Breast epithelium (tissue), 4 donors: ENCODE measurements at regions not wholly inside any gene's neighbourhood (a gene's known extent, or its start where the extent isn't known, plus 50 kb on each side); places are given as distances from the start of the nearest gene placed in this dataset.

Source experiments
- DNase-seq, 2 donors: peaks; one replicate each; pipeline ENCODE4 v3.0.0-alpha.2; 2019; ENCODE audit warnings: low spot score in 2 of 2
- H3K27ac ChIP-seq, 2 donors: fragments of 200-600 bp; sonication (generic) in 1 of 2; one replicate each; pipeline ENCODE4 v1.5.1; 2016 to 2019; ENCODE audit warnings: mild to moderate bottlenecking in 1 of 2
- H3K27me3 ChIP-seq, 2 donors: fragments of 200-600 bp; sonication (generic) in 1 of 2; one replicate each; pipeline versions ENCODE4 v1.5.1 to v1.6.0; 2017 to 2019; ENCODE audit warnings: control low read depth in 1 of 2, mild to moderate bottlenecking in 1 of 2
- H3K36me3 ChIP-seq: fragments of 200-600 bp; one replicate; pipeline ENCODE4 v1.5.1; 2019
- H3K4me1 ChIP-seq, 2 donors: fragments of 200-600 bp; sonication (generic); one replicate each; pipeline ENCODE4 v1.5.1; 2016 to 2019; ENCODE audit warnings: control low read depth in 1 of 2
- H3K4me3 ChIP-seq, 3 donors: fragments of 200-600 bp; sonication (generic); 1 replicate in 2 of 3; 2 replicates in 1 of 3; pipeline ENCODE4 v1.5.1; 2016 to 2019; ENCODE audit warnings: mild to moderate bottlenecking in 3 of 3, moderate library complexity in 2 of 3
- H3K9me3 ChIP-seq, 2 donors: fragments of 200-600 bp; sonication (generic) in 1 of 2; one replicate each; pipeline ENCODE4 v1.5.1; 2016 to 2019; ENCODE audit warnings: control low read depth in 1 of 2
- CTCF ChIP-seq, 3 donors: fragments of 450-650 bp; IDR thresholded peaks; one replicate each; pipeline ENCODE4 v1.5.1; 2016 to 2017; ENCODE audit warnings: antibody characterized with exemption in 3 of 3, mild to moderate bottlenecking in 3 of 3, moderate library complexity in 3 of 3
- POLR2A ChIP-seq: fragments of 450-650 bp; IDR thresholded peaks from one replicate; pipeline ENCODE4 v1.6.1; 2016; ENCODE audit warnings: antibody characterized with exemption, mild to moderate bottlenecking, moderate library complexity
- POLR2AphosphoS5 ChIP-seq, 3 donors: sonication (generic); formaldehyde crosslinking; IDR thresholded peaks; one replicate each; pipeline ENCODE4 v1.6.1; 2017; ENCODE audit warnings: antibody characterized with exemption in 3 of 3
- intact Hi-C: fragments of 100-400 bp; cut with DNase I; formaldehyde crosslinking; loops from one replicate; pipeline ENCODE4 v1.15.1; 2023; ENCODE audit warnings: low total_unique reads

GRCh38 chr2:240255165-240255491 is 114.7 kb upstream of the OTOS start:
- no peak for TF ChIP-seq POLR2AphosphoS5 (IDR thresholded peaks at IDR 0.05)
- no peak for TF ChIP-seq CTCF (IDR thresholded peaks at IDR 0.05)
- TF ChIP-seq POLR2A: no peak
- intact Hi-C loops: no loop called here
- Histone ChIP-seq H3K27ac (peak overlapping the region in 1 of 2 donors; percentile 72), H3K4me1 (peaks cover 5 to 10% of the 10 kb centered on the region in 2 donors), H3K4me3 (peak overlapping the region in 2 of 3 donors; percentile 36 to 52), H3K27me3 (no peaks in the 10 kb centered on the region), H3K36me3 (no peaks in the 10 kb centered on the region), H3K9me3 (no peaks in the 10 kb centered on the region)
- no peak for DNase-seq

GRCh38 chr2:240255811-240256703 is 115.6 kb upstream of the OTOS start:
- intact Hi-C loops: no loop called here
- H3K27ac ChIP-seq: peak overlapping the region; percentile 44 to 72
- H3K36me3 ChIP-seq: no peaks in the 10 kb centered on the region
- no peaks in the 10 kb centered on the region for H3K27me3 ChIP-seq
- H3K4me1 ChIP-seq: peaks cover 0 to 7% of the 10 kb centered on the region in 2 donors
- peak in 1 of 2 donors; percentile 78 for DNase-seq
- H3K4me3 ChIP-seq: peak overlapping the region in 2 of 3 donors; percentile 36 to 52
- no peaks in the 10 kb centered on the region for H3K9me3 ChIP-seq
- TF ChIP-seq POLR2AphosphoS5 (IDR thresholded peaks at IDR 0.05): peak in 1 of 3 donors; percentile 61
- TF ChIP-seq CTCF (IDR thresholded peaks at IDR 0.05): no peak
- no peak for TF ChIP-seq POLR2A

GRCh38 chr2:240256704-240257637 is 116.5 kb upstream of the OTOS start:
- DNase-seq: no peak
- Histone ChIP-seq H3K27me3 (no peaks in the 10 kb centered on the region), H3K9me3 (peaks cover 0 to 3% of the 10 kb centered on the region in 2 donors), H3K36me3 (no peaks in the 10 kb centered on the region), H3K27ac (peak overlapping the region; percentile 44 to 72), H3K4me3 (no peak overlapping the region), H3K4me1 (no peaks in the 10 kb centered on the region)
- intact Hi-C loops: no loop called here
- no peak for TF ChIP-seq POLR2AphosphoS5 (IDR thresholded peaks at IDR 0.05)
- TF ChIP-seq POLR2A: no peak
- TF ChIP-seq CTCF (IDR thresholded peaks at IDR 0.05): no peak

- DNase-seq: no peak
- no peaks in the 10 kb centered on the region for H3K4me1 ChIP-seq
- no peak overlapping the region for H3K4me3 ChIP-seq
- intact Hi-C loops: no loop called here
- peaks cover 7 to 14% of the 10 kb centered on the region in 2 donors for H3K9me3 ChIP-seq
- TF ChIP-seq POLR2AphosphoS5 (IDR thresholded peaks at IDR 0.05): no peak
- TF ChIP-seq CTCF (IDR thresholded peaks at IDR 0.05): no peak
- TF ChIP-seq POLR2A: no peak
- H3K27me3 ChIP-seq: no peaks in the 10 kb centered on the region
- no peaks in the 10 kb centered on the region for H3K36me3 ChIP-seq
- peak overlapping the region in 1 of 2 donors; percentile 75 for H3K27ac ChIP-seq
These were observed 117.6 kb upstream of the OTOS start for GRCh38 chr2:240257940-240258580.
